HepG2 (cell line): ENCODE measurements at regions not wholly inside any gene's neighbourhood (a gene's known extent, or its start where the extent isn't known, plus 50 kb on each side); places are given as distances from the start of the nearest gene placed in this dataset.

Experiments used
- ATAC-seq: fragments of 200-7000 bp; cut with Tn5 transposase; 3 replicates; pipeline ENCODE4 v1.9.1; 2020; ENCODE audit warnings: mild to moderate bottlenecking, moderate library complexity
- BruUV-seq: library from RNA; stranded (reverse); fragments of 400-500 nt; replicated peaks from 2 replicates; lab custom pipeline; 2021; lab: Mats Ljungman, UMichigan
- CTCF ChIA-PET: fragments of 300-600 bp; formaldehyde crosslinking; extraction: SDS; loops from one replicate; lab custom pipeline; 2021; ENCODE audit warnings: low total read pairs, inconsistent platforms, low intra/inter-chr PET ratio; lab: Yijun Ruan, JAX
- POLR2A ChIA-PET: fragments of 350-600 bp; sonication (Branson Sonifier 250); formaldehyde crosslinking; loops from one replicate; lab custom pipeline; 2020; ENCODE audit warnings: antibody characterized with exemption, inconsistent platforms; lab: Yijun Ruan, JAX
- DNase-seq: peaks from one replicate; pipeline ENCODE4 v3.0.0-alpha.2; 2015; ENCODE audit warnings: low spot score
- FAIRE-seq: peaks from 3 replicates; lab custom pipeline; 2011; peaks lifted over from hg19 to GRCh38; lab: Jason Lieb, UNC
- H2AFZ ChIP-seq: one replicate; pipeline ENCODE4 v1.6.1; 2011; ENCODE audit warnings: low read length, inconsistent platforms
- H3K27ac ChIP-seq: fragments of 300-600 bp; 3 replicates; pipeline ENCODE4 v1.8.0; 2011; ENCODE audit warnings: mixed run types, mild to moderate bottlenecking, mixed read lengths, low read length, inconsistent platforms; ENCODE audit not compliant: insufficient read depth; ENCODE audit errors: extremely low read length
- H3K27me3 ChIP-seq, 2 experiments: fragments of 200-600 bp in 1 of 2; 2 replicates in 1 of 2; 3 replicates in 1 of 2; pipeline versions ENCODE4 v1.6.0 to v1.8.0; 2011; ENCODE audit warnings: low read length in 2 of 2, mild to moderate bottlenecking in 2 of 2, moderate library complexity in 2 of 2, inconsistent platforms in 1 of 2; ENCODE audit not compliant: insufficient read depth in 2 of 2, control insufficient read depth in 1 of 2
- H3K36me3 ChIP-seq, 2 experiments: fragments of 200-600 bp in 1 of 2; replicated peaks in 1 of 2; 2 replicates in 1 of 2; 3 replicates in 1 of 2; pipeline versions ENCODE4 v1.5.1 to v1.8.0; 2011; ENCODE audit warnings: low read length in 2 of 2, inconsistent platforms in 1 of 2; ENCODE audit not compliant: insufficient read depth in 2 of 2, control insufficient read depth in 1 of 2
- H3K4me1 ChIP-seq: 2 replicates; pipeline ENCODE4 v1.5.1; 2012; ENCODE audit warnings: low read length, inconsistent platforms; ENCODE audit not compliant: insufficient read depth
- H3K4me2 ChIP-seq: 2 replicates; pipeline ENCODE4 v1.6.0; 2011; ENCODE audit warnings: low read depth, low read length, inconsistent platforms
- H3K4me3 ChIP-seq, 3 experiments: fragments of 200-600 bp in 1 of 3; sonication (generic), shearing (Covaris generic) in 1 of 3; replicated peaks in 1 of 3; 2 replicates each; pipeline ENCODE4 v1.5.1; 2011 to 2016; ENCODE audit warnings: low read length in 3 of 3, inconsistent platforms in 2 of 3, low read depth in 2 of 3, mild to moderate bottlenecking in 2 of 3, control low read depth in 1 of 3, mixed read lengths in 1 of 3; ENCODE audit not compliant: insufficient read depth in 1 of 3
- H3K79me2 ChIP-seq: one replicate; pipeline ENCODE4 v1.6.1; 2011; ENCODE audit warnings: low read length, inconsistent platforms; ENCODE audit not compliant: insufficient read depth
- H3K9ac ChIP-seq: 2 replicates; pipeline ENCODE4 v1.6.0; 2011; ENCODE audit warnings: mild to moderate bottlenecking, low read depth, low read length, inconsistent platforms; ENCODE audit not compliant: insufficient read depth
- H3K9me3 ChIP-seq: 2 replicates; pipeline ENCODE4 v1.5.1; 2012; ENCODE audit warnings: mild to moderate bottlenecking, low read length
- H4K20me1 ChIP-seq: 2 replicates; pipeline ENCODE4 v1.6.0; 2011; ENCODE audit warnings: inconsistent platforms, mild to moderate bottlenecking, low read length, moderate library complexity; ENCODE audit not compliant: insufficient read depth
- RARG ChIP-seq: sonication (generic); formaldehyde crosslinking; IDR thresholded peaks from 2 replicates; pipeline ENCODE4 v1.4.0; 2020; ENCODE audit warnings: low read depth, mild to moderate bottlenecking, missing genetic modification reagents
- whole genome bisulfite sequencing: methylation state at CpG from one replicate; pipeline ENCODE4 v1.1.6; 2017; ENCODE audit warnings: low lambda C conversion rate; 5-methylcytosine and 5-hydroxymethylcytosine counted together
- in situ Hi-C: cut with HindIII; loops from 2 replicates; pipeline ENCODE4 v1.10.0; 2017; ENCODE audit warnings: low pct_unique_long_range_greater_than_20kb; ENCODE audit not compliant: extremely low pct_ligation_motif_present
- intact Hi-C: fragments of 100-400 bp; cut with micrococcal nuclease; formaldehyde crosslinking; loops from one replicate; pipeline ENCODE4 v1.10.0; 2022; ENCODE audit not compliant: unreplicated experiment
- TF ChIP-seq, protein P1 (sequence below): sonication (generic); formaldehyde crosslinking; IDR thresholded peaks from 2 replicates; pipeline ENCODE4 v1.9.0; 2021; ENCODE audit warnings: missing genetic modification reagents, borderline replicate concordance
- TF ChIP-seq, protein P2 (sequence below): sonication (generic); formaldehyde crosslinking; IDR thresholded peaks from 2 replicates; pipeline ENCODE4 v1.5.0; 2020; ENCODE audit warnings: mild to moderate bottlenecking, missing genetic modification reagents
- TF ChIP-seq, protein P3 (sequence below): sonication (generic); formaldehyde crosslinking; IDR thresholded peaks from 2 replicates; pipeline ENCODE4 v1.8.0; 2022; ENCODE audit warnings: missing genetic modification reagents, low read depth, mild to moderate bottlenecking, borderline replicate concordance

DNA sequence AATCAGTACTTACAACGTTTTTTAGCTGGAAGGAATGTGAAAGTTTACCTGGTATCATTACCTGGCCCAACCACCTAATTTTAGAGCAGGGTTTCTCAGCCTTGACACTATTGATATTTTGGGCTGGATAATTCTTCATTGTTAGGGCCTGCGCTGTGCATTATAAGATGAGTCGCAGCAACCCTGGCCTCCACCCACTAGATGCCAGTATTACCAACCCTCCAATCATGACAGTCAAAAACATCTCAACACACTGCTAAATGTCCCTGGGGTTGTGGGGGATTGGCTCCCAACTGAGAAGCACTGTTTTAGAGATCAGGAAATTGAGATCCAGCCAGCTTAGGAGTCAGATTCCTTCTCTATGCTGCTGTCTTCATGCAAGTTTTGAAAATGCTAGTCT lies 265.3 kb upstream of the TCF4 start:
- WGBS = 60% methylated on average over 3 of the region's 3 CpGs
- Histone ChIP-seq H3K4me2 (no peak overlapping the region), H3K79me2 (no peaks in the 10 kb centered on the region), H4K20me1 (no peaks in the 10 kb centered on the region), H3K27me3 (no peaks in the 10 kb centered on the region), H3K4me3 (no peak overlapping the region), H2AFZ (no peak overlapping the region), H3K4me1 (no peaks in the 10 kb centered on the region)
- DNase-seq (no peak), FAIRE-seq (no peak)
- CTCF ChIA-PET = no interaction called here
- BruUV-seq = no TSS peak
- intact Hi-C loops = no loop called here
- POLR2A ChIA-PET = no interaction called here
- TF ChIP-seq, protein P1, sequence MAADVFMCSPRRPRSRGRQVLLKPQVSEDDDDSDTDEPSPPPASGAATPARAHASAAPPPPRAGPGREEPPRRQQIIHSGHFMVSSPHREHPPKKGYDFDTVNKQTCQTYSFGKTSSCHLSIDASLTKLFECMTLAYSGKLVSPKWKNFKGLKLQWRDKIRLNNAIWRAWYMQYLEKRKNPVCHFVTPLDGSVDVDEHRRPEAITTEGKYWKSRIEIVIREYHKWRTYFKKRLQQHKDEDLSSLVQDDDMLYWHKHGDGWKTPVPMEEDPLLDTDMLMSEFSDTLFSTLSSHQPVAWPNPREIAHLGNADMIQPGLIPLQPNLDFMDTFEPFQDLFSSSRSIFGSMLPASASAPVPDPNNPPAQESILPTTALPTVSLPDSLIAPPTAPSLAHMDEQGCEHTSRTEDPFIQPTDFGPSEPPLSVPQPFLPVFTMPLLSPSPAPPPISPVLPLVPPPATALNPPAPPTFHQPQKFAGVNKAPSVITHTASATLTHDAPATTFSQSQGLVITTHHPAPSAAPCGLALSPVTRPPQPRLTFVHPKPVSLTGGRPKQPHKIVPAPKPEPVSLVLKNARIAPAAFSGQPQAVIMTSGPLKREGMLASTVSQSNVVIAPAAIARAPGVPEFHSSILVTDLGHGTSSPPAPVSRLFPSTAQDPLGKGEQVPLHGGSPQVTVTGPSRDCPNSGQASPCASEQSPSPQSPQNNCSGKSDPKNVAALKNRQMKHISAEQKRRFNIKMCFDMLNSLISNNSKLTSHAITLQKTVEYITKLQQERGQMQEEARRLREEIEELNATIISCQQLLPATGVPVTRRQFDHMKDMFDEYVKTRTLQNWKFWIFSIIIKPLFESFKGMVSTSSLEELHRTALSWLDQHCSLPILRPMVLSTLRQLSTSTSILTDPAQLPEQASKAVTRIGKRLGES = no peak
- no peak for TF ChIP-seq RARG
- TF ChIP-seq, protein P2, sequence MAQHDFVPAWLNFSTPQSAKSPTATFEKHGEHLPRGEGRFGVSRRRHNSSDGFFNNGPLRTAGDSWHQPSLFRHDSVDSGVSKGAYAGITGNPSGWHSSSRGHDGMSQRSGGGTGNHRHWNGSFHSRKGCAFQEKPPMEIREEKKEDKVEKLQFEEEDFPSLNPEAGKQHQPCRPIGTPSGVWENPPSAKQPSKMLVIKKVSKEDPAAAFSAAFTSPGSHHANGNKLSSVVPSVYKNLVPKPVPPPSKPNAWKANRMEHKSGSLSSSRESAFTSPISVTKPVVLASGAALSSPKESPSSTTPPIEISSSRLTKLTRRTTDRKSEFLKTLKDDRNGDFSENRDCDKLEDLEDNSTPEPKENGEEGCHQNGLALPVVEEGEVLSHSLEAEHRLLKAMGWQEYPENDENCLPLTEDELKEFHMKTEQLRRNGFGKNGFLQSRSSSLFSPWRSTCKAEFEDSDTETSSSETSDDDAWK (CRISPR knock-in tag) = no peak
- TF ChIP-seq, protein P3, sequence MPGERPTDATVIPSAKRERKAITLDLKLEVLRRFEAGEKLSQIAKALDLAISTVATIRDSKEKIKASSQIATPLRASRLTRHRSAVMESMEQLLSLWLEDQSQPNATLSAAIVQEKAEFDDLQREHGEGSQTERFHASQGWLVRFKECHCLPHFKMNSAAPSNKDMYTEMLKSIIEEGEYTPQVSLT = no peak
- TF ChIP-seq, all 625 proteins: peak for 0
- no peak for ATAC-seq
- Histone ChIP-seq H3K9me3 (peaks cover 55% of the 10 kb centered on the region), H3K27ac (no peak overlapping the region), H3K36me3 (no peaks in the 10 kb centered on the region), H3K9ac (no peak overlapping the region)
- in situ Hi-C loops = no loop called here
